ENCODE measurements at regions not wholly inside any gene's neighbourhood (a gene's known extent, or its start where the extent isn't known, plus 50 kb on each side); places are given as distances from the start of the nearest gene placed in this dataset.

GRCh38 chr20:57998981-57999464, 229.4 kb downstream of the ANKRD60 start:
- no peak for TF ChIP-seq CTCF (IDR thresholded peaks at IDR 0.05; ENCODE audit: insufficient read depth, low read depth, low read length, missing control alignments)
- DNase-seq (ENCODE audit: low read depth), result no peak
- H3K4me3 ChIP-seq (ENCODE audit: low read length), result no peak overlapping the region

GRCh38 chr20:57998276-57998675, 230.2 kb downstream of the ANKRD60 start:
- TF ChIP-seq CTCF (IDR thresholded peaks at IDR 0.05; ENCODE audit: insufficient read depth, low read depth, low read length, missing control alignments), result no peak
- H3K4me3 ChIP-seq (ENCODE audit: low read length), result no peak overlapping the region
- DNase-seq (ENCODE audit: low read depth), result no peak

- TF ChIP-seq CTCF (IDR thresholded peaks at IDR 0.05; ENCODE audit: insufficient read depth, low read depth, low read length, missing control alignments), result no peak
- H3K4me3 ChIP-seq (ENCODE audit: low read length), result no peak overlapping the region
- peak; percentile 52 for DNase-seq (ENCODE audit: low read depth)
Observed at GRCh38 chr20:57996936-57997890, 231.2 kb downstream of the ANKRD60 start.

GRCh38 chr20:57996465-57996864, 232.0 kb downstream of the ANKRD60 start:
- no peak for TF ChIP-seq CTCF (IDR thresholded peaks at IDR 0.05; ENCODE audit: insufficient read depth, low read depth, low read length, missing control alignments)
- DNase-seq (ENCODE audit: low read depth), result no peak

GRCh38 chr20:57995381-57995977, 233.0 kb downstream of the ANKRD60 start:
- no peak overlapping the region for H3K4me3 ChIP-seq (ENCODE audit: low read length)
- no peak for DNase-seq (ENCODE audit: low read depth)
- TF ChIP-seq CTCF (IDR thresholded peaks at IDR 0.05; ENCODE audit: insufficient read depth, low read depth, low read length, missing control alignments), result no peak

More at GRCh38 chr20:57996465-57996864, 232.0 kb downstream of the ANKRD60 start:
- no peak overlapping the region for H3K4me3 ChIP-seq (ENCODE audit: low read length)

- no peak for DNase-seq (ENCODE audit: low read depth)
- no peak overlapping the region for H3K4me3 ChIP-seq (ENCODE audit: low read length)
- TF ChIP-seq CTCF (IDR thresholded peaks at IDR 0.05; ENCODE audit: insufficient read depth, low read depth, low read length, missing control alignments), result no peak
Observed at GRCh38 chr20:57993716-57994431, 234.6 kb downstream of the ANKRD60 start.
